Loucy (cell line): ENCODE measurements at regions not wholly inside any gene's neighbourhood (a gene's known extent, or its start where the extent isn't known, plus 50 kb on each side); places are given as distances from the start of the nearest gene placed in this dataset.

ENCODE experiments used
- EZH2phosphoT487 ChIP-seq: fragments of 200-600 bp; IDR thresholded peaks from 2 replicates; pipeline ENCODE4 v1.6.1; 2018; ENCODE audit warnings: antibody characterized with exemption, mild to moderate bottlenecking, moderate library complexity, borderline replicate concordance
- TF ChIP-seq, protein P1 (sequence below): fragments of 200-600 bp; sonication (generic); conservative IDR thresholded peaks from 2 replicates; pipeline ENCODE4 v1.5.1; 2014; ENCODE audit warnings: mild to moderate bottlenecking, antibody characterized with exemption, low read length

- TF ChIP-seq EZH2phosphoT487, result no peak
- TF ChIP-seq, protein P1, sequence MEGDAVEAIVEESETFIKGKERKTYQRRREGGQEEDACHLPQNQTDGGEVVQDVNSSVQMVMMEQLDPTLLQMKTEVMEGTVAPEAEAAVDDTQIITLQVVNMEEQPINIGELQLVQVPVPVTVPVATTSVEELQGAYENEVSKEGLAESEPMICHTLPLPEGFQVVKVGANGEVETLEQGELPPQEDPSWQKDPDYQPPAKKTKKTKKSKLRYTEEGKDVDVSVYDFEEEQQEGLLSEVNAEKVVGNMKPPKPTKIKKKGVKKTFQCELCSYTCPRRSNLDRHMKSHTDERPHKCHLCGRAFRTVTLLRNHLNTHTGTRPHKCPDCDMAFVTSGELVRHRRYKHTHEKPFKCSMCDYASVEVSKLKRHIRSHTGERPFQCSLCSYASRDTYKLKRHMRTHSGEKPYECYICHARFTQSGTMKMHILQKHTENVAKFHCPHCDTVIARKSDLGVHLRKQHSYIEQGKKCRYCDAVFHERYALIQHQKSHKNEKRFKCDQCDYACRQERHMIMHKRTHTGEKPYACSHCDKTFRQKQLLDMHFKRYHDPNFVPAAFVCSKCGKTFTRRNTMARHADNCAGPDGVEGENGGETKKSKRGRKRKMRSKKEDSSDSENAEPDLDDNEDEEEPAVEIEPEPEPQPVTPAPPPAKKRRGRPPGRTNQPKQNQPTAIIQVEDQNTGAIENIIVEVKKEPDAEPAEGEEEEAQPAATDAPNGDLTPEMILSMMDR, result no peak
Measured at GRCh38 chr6:100276311-100277057, 188.2 kb downstream of the SIM1 start.
